ENCODE measurements at regions not wholly inside any gene's neighbourhood (a gene's known extent, or its start where the extent isn't known, plus 50 kb on each side); places are given as distances from the start of the nearest gene placed in this dataset.
"Not testable (repeated sequence)": the region's sequence is repeated elsewhere in the genome, so short reads cannot be mapped to it uniquely, and the experiment has no call there.

GRCh38 chr1:191752342-191752741, 405.9 kb upstream of the RGS18 start:
- Mint-ChIP-seq H3K36me3 (peaks cover 0 to 7% of the 10 kb centered on the region in 2 donors), H3K9me3 (peaks cover 10 to 16% of the 10 kb centered on the region in 2 donors), H3K27ac (no peak overlapping the region)
- DNase-seq (ENCODE audit: low spot score in 2 of 2) (no peak), ATAC-seq (no peak)

- Mint-ChIP-seq H3K27ac (no peak overlapping the region), H3K9me3 (peaks cover 5 to 13% of the 10 kb centered on the region in 2 donors), H3K36me3 (no peaks in the 10 kb centered on the region)
- DNase-seq (ENCODE audit: low spot score in 2 of 2) (no peak), ATAC-seq (no peak)
Measured at GRCh38 chr1:191760016-191760415, 398.2 kb upstream of the RGS18 start.

DNA sequence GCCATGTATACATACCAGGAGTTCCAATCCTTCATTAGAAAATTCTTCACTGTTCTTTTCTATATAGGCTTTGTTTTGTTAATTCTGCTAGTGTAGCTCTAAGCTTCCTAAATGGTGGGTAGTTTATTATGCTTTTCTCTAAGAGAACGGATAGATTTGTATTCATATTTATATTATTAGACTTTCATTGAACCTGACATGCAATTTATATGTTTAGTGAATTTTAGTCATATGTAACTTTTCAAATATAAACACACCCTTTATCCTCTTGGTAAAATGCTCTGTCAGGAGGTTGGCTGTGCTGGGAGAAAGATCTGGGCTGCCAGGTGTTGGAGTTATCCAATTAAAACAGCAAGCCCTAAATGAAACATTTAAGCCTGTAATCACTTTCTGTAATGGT, 369.7 kb upstream of the RGS18 start:
- ATAC-seq (no peak), DNase-seq (ENCODE audit: low spot score in 2 of 2) (no peak)
- no peaks in the 10 kb centered on the region for H3K36me3 Mint-ChIP-seq
- H3K27ac Mint-ChIP-seq, result no peak overlapping the region
- peaks cover 6 to 19% of the 10 kb centered on the region in 2 donors for H3K9me3 Mint-ChIP-seq

DNA sequence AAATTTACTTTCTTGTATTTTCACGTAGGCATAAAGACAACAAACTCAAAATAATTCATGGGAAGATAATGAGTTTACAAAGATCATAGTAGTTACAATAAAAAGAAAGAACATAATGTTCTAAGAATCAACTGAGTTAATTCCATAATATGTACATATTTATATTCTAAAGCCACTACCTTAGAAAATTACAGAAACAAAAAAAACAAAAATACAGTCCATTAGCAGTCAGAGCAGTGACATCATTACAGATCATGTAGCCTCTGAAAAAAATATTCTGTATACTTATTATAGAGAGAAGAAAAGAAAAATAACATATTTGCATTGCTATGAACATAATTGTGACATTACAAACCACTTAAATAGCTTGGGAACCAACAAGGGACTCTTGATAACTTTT, 360.1 kb upstream of the RGS18 start:
- Mint-ChIP-seq H3K36me3 (no peaks in the 10 kb centered on the region), H3K9me3 (no peaks in the 10 kb centered on the region), H3K27ac (no peak overlapping the region)
- DNase-seq (ENCODE audit: low spot score in 2 of 2), result no peak
- ATAC-seq, result no peak

- DNase-seq (ENCODE audit: low spot score in 2 of 2) (no peak), ATAC-seq (no peak)
- Mint-ChIP-seq H3K9me3 (peaks cover 3 to 4% of the 10 kb centered on the region in 2 donors), H3K27ac (no peak overlapping the region), H3K36me3 (no peaks in the 10 kb centered on the region)
Measured at GRCh38 chr1:191804311-191804710, 354.0 kb upstream of the RGS18 start.

DNA sequence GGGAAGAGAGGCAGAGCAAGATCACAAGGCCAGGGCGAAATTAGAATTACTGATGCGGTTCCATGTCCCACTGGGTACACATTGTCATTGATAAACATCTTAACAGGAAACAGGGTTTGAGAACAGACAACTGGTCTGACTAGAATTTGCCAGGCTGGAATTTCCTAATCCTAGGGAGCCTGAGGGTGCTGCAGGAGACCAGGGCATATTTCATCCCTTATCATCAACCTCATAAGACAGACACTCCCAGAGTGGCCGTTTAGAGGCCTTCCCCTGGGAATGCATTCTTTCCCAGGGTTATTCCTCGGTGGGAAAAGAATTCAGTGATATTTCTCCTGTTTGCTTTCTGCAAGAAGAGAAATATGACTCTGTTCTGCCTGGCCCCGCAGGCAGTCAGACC, 344.7 kb upstream of the RGS18 start:
- not testable (repeated sequence) for H3K27ac Mint-ChIP-seq; H3K36me3 Mint-ChIP-seq; ATAC-seq; DNase-seq (ENCODE audit: low spot score in 2 of 2)
- peaks cover 5 to 11% of the 10 kb centered on the region in 2 donors for H3K9me3 Mint-ChIP-seq

- ATAC-seq, result no peak
- Mint-ChIP-seq H3K9me3 (peaks cover 7 to 12% of the 10 kb centered on the region in 2 donors), H3K27ac (no peak overlapping the region), H3K36me3 (peaks cover 0 to 2% of the 10 kb centered on the region in 2 donors)
- DNase-seq (ENCODE audit: low spot score in 2 of 2), result no peak
Measured at GRCh38 chr1:191818198-191818597, 340.1 kb upstream of the RGS18 start.

DNA sequence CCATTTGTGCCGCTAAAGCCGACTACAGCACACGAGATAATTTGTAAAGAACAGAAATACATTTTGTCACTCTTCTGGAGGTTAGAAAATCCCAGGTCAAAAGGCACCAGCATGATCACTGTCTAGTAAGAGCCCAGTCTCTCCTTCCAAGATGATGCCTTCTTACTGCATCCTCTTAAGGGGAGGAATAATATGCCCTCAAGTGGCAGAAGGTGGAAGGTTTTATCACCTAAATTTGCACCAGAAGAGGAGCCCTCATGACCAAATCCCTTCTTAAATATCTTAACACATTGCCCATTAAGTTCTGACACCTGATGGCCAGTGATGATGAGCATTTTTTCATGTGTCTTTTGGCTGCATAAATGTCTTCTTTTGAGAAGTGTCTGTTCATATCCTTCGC, 326.7 kb upstream of the RGS18 start:
- no peak overlapping the region for H3K27ac Mint-ChIP-seq
- no peak for DNase-seq (ENCODE audit: low spot score in 2 of 2)
- peaks cover 4 to 5% of the 10 kb centered on the region in 2 donors for H3K9me3 Mint-ChIP-seq
- no peaks in the 10 kb centered on the region for H3K36me3 Mint-ChIP-seq
- ATAC-seq, result no peak

DNA sequence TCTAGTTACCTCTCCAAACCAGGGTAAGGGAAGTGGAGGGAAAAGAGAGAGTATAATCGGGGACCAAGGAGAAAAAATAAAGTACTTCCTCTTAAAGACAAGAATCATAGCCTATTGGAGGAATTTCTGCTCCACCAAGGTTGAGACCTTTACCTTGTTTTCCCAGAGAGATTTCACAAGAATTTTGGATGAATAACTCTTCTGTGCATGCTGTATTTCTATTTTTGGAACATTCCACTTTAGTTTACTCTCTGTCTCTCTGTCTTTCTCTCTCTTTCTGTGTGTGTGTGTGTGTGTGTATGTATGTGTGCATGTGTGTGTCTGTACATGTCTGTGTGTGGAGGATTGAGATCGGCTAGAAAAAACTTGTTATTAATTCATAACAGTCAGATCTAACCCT, 318.4 kb upstream of the RGS18 start:
- Mint-ChIP-seq H3K36me3 (no peaks in the 10 kb centered on the region), H3K9me3 (peaks cover 11 to 13% of the 10 kb centered on the region in 2 donors), H3K27ac (no peak overlapping the region)
- ATAC-seq, result no peak
- DNase-seq (ENCODE audit: low spot score in 2 of 2), result no peak

DNA sequence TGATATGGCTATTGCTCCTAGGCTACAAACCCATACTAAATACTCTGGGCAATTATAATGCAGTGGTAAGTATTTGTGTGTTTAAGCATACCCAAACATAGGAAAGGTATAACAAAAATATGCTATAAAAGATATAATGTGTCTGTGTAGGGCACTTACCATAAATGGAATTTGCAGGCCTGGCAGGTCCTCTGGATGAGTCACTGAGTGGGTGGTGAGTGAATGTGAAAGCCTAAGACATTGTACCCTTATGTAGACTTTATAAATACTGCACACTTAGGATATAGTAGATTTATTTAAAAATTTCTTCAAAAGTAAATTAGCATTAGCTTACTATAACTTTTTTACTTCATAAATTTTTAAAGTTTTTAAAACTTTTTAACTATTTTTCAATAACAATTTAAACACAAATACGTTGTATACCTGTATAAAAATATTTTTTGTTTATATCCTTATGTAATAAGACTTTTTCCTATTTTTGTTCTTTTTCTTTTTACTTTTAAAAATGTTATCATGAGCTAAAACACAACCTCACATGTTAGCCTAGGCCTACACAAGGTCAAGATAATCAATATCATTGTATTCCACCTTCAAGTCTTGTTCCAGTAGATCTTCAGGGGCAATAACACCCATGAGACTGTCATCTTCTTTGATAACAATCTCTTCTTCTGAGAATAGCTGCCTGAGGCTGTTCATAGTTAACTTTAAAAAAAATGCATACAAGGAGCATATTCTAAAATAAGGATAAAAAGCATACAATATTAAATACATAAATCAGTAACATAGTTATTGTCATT, 306.3 kb upstream of the RGS18 start:
- Mint-ChIP-seq H3K9me3 (peaks cover 0 to 8% of the 10 kb centered on the region in 2 donors), H3K27ac (no peak overlapping the region), H3K36me3 (no peaks in the 10 kb centered on the region)
- ATAC-seq (no peak), DNase-seq (ENCODE audit: low spot score in 2 of 2) (no peak)

DNA sequence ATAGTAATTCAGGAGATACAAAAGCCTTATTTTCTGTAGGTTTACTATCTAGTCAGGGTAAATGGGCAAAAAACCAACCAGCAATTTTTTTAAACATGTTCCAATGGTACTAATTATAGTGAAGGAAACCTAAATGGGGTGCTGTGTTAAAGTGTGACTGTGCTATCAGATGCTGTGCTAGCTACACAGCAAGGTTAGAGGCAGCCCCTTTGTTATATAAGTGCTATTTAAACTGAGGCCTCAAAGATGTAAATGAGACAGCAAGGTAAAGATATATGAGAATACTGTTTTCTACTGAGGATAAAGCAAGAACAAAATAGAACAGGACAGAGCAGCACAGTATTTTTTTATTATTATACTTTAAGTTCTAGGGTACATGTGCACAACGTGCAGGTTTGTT, 305.4 kb upstream of the RGS18 start:
- H3K36me3 Mint-ChIP-seq, result no peaks in the 10 kb centered on the region
- H3K9me3 Mint-ChIP-seq, result peaks cover 0 to 8% of the 10 kb centered on the region in 2 donors
- ATAC-seq (no peak), DNase-seq (ENCODE audit: low spot score in 2 of 2) (no peak)
- no peak overlapping the region for H3K27ac Mint-ChIP-seq

DNA sequence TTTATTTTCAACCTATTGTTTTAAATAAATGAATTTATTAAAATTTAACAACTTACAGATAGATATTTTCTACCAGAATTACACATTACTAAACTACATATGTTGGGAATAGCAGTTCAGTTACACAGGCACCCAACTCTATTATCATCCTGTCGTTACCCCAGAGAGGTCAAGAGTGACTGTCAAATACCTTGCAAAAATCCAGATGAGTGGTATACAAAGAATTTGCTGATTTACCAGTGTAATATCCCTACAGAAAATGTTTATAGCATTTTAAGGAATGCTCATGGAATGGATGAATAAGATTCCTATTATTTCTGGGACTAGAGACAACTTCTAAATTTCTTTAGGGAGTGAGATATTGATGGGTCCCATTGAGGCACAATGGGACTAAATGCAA, 300.7 kb upstream of the RGS18 start:
- ATAC-seq, result no peak
- H3K36me3 Mint-ChIP-seq, result peaks cover 0 to 8% of the 10 kb centered on the region in 2 donors
- H3K27ac Mint-ChIP-seq, result no peak overlapping the region

GRCh38 chr1:191865479-191865878, 292.8 kb upstream of the RGS18 start:
- peaks cover 30 to 31% of the 10 kb centered on the region in 2 donors for H3K9me3 Mint-ChIP-seq
- peaks cover 0 to 8% of the 10 kb centered on the region in 2 donors for H3K36me3 Mint-ChIP-seq
- DNase-seq (ENCODE audit: low spot score in 2 of 2) (no peak), ATAC-seq (no peak)
- H3K27ac Mint-ChIP-seq, result no peak overlapping the region

More for the DNA sequence above, 300.7 kb upstream of the RGS18 start:
- no peak for DNase-seq (ENCODE audit: low spot score in 2 of 2)
- peaks cover 16 to 22% of the 10 kb centered on the region in 2 donors for H3K9me3 Mint-ChIP-seq

GRCh38 chr1:191866155-191866554, 292.1 kb upstream of the RGS18 start:
- Mint-ChIP-seq H3K36me3 (peaks cover 0 to 2% of the 10 kb centered on the region in 2 donors), H3K27ac (no peak overlapping the region), H3K9me3 (peaks cover 25 to 26% of the 10 kb centered on the region in 2 donors)
- ATAC-seq, result no peak
- no peak for DNase-seq (ENCODE audit: low spot score in 2 of 2)

GRCh38 chr1:191869790-191870312, 288.4 kb upstream of the RGS18 start:
- ATAC-seq, result no peak
- H3K27ac Mint-ChIP-seq, result no peak overlapping the region
- no peaks in the 10 kb centered on the region for H3K36me3 Mint-ChIP-seq
- DNase-seq (ENCODE audit: low spot score in 2 of 2), result no peak
- H3K9me3 Mint-ChIP-seq, result peaks cover 6 to 7% of the 10 kb centered on the region in 2 donors

GRCh38 chr1:191870490-191870889, 287.8 kb upstream of the RGS18 start:
- Mint-ChIP-seq H3K27ac (no peak overlapping the region), H3K9me3 (peaks cover under 1 to 6% of the 10 kb centered on the region in 2 donors), H3K36me3 (no peaks in the 10 kb centered on the region)
- DNase-seq (ENCODE audit: low spot score in 2 of 2) (no peak), ATAC-seq (no peak)

DNA sequence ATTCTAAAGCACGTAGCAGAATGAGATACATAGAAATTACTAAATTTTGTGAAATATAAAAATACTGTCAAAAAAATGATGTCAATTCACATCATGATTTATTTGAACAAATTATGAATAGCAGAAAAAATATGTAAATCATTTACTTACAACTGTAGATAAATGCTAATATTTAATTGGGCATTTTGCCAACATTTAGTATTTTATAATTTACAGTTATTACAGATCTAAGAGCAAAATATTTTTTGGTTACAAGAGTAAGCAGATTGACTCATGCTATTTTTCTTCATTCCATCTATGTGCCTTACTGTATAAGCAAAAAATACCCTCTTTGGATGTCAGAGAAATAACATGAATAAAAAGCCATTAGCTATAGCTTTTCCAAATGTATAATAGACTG, 282.3 kb upstream of the RGS18 start:
- ATAC-seq, result no peak
- no peaks in the 10 kb centered on the region for H3K36me3 Mint-ChIP-seq
- DNase-seq (ENCODE audit: low spot score in 2 of 2), result no peak
- no peak overlapping the region for H3K27ac Mint-ChIP-seq
- H3K9me3 Mint-ChIP-seq, result no peaks in the 10 kb centered on the region

GRCh38 chr1:191876631-191877030, 281.6 kb upstream of the RGS18 start:
- Mint-ChIP-seq H3K36me3 (no peaks in the 10 kb centered on the region), H3K9me3 (no peaks in the 10 kb centered on the region), H3K27ac (no peak overlapping the region)
- DNase-seq (ENCODE audit: low spot score in 2 of 2) (no peak), ATAC-seq (no peak)
